ENCODE measurements at regions not wholly inside any gene's neighbourhood (a gene's known extent, or its start where the extent isn't known, plus 50 kb on each side); places are given as distances from the start of the nearest gene placed in this dataset.

- TF ChIP-seq POLR2AphosphoS5 (IDR thresholded peaks at IDR 0.05; ENCODE audit: low read depth, low read length) (no peak), POLR2A (IDR thresholded peaks at IDR 0.05; ENCODE audit: low read depth, low read length) (no peak), POU2F2 (IDR thresholded peaks at IDR 0.05; ENCODE audit: low read depth, low read length) (no peak), TAF1 (IDR thresholded peaks at IDR 0.05; ENCODE audit: low read depth, low read length) (no peak)
Measured at GRCh38 chr5:98556712-98557111, 216.8 kb upstream of the RGMB start.
